SK-N-SH (cell line): ENCODE measurements at regions not wholly inside any gene's neighbourhood (a gene's known extent, or its start where the extent isn't known, plus 50 kb on each side); places are given as distances from the start of the nearest gene placed in this dataset.

Experiments
- CTCF ChIA-PET: fragments of 300-600, 350-600 bp; formaldehyde crosslinking; extraction: SDS; loops from one replicate; lab custom pipeline; 2021; lab: Yijun Ruan, JAX
- POLR2A ChIA-PET: fragments of 350-600 bp; sonication (Branson Sonifier 250); formaldehyde crosslinking; extraction: SDS; loops from one replicate; lab custom pipeline; 2020; ENCODE audit warnings: antibody characterized with exemption, inconsistent platforms; lab: Yijun Ruan, JAX
- DNase-seq: peaks from one replicate; pipeline ENCODE4 v3.0.0; 2012
- H2AFZ ChIP-seq: fragments of 200-600 bp; sonication (generic); 2 replicates; pipeline ENCODE4 v1.8.1; 2016; ENCODE audit warnings: antibody characterized with exemption, mild to moderate bottlenecking, low read depth
- H3F3A ChIP-seq: fragments of 200-600 bp; sonication (generic); replicated peaks from 2 replicates; pipeline ENCODE3; 2016; ENCODE audit warnings: antibody characterized with exemption, mild to moderate bottlenecking; ENCODE audit not compliant: insufficient read depth
- H3K27ac ChIP-seq, 2 experiments: fragments of 200-500 bp in 1 of 2; fragments of 200-600 bp in 1 of 2; sonication (Bioruptor generic) in 1 of 2; sonication (generic), shearing (Covaris generic) in 1 of 2; 2 replicates each; pipeline versions ENCODE4 v1.5.1 to v1.6.1; 2014 to 2016; ENCODE audit warnings: low read depth in 2 of 2, inconsistent platforms in 1 of 2, low read length in 1 of 2, mild to moderate bottlenecking in 1 of 2, mixed read lengths in 1 of 2
- H3K27me3 ChIP-seq: fragments of 200-600 bp; sonication (generic), shearing (Covaris generic); 2 replicates; pipeline ENCODE4 v1.6.1; 2016; ENCODE audit warnings: mixed run types; ENCODE audit not compliant: insufficient read depth
- H3K36me3 ChIP-seq, 2 experiments: fragments of 200-500 bp in 1 of 2; fragments of 200-600 bp in 1 of 2; sonication (Bioruptor generic) in 1 of 2; sonication (generic) in 1 of 2; replicated peaks in 1 of 2; 2 replicates each; pipeline versions ENCODE3 to v1.5.1; 2014 to 2016; ENCODE audit warnings: low read length in 1 of 2, mild to moderate bottlenecking in 1 of 2; ENCODE audit not compliant: insufficient read depth in 2 of 2, control insufficient read depth in 1 of 2
- H3K4me1 ChIP-seq, 2 experiments: fragments of 200-500 bp in 1 of 2; fragments of 200-600 bp in 1 of 2; sonication (Bioruptor generic) in 1 of 2; sonication (generic), shearing (Covaris generic) in 1 of 2; 2 replicates each; pipeline versions ENCODE4 v1.5.1 to v1.6.1; 2014 to 2016; ENCODE audit warnings: low read depth in 1 of 2, low read length in 1 of 2, mixed run types in 1 of 2; ENCODE audit not compliant: insufficient read depth in 2 of 2, control insufficient read depth in 1 of 2
- H3K4me2 ChIP-seq: fragments of 200-600 bp; sonication (generic), shearing (Covaris generic); 2 replicates; pipeline ENCODE4 v1.6.1; 2017; ENCODE audit warnings: mixed run types
- H3K4me3 ChIP-seq, 2 experiments: fragments of 200-500 bp in 1 of 2; fragments of 200-600 bp in 1 of 2; sonication (Bioruptor generic) in 1 of 2; sonication (generic), shearing (Covaris generic) in 1 of 2; 2 replicates each; pipeline versions ENCODE4 v1.5.1 to v1.8.1; 2014 to 2016; ENCODE audit warnings: low read depth in 2 of 2, inconsistent platforms in 1 of 2, low read length in 1 of 2, mild to moderate bottlenecking in 1 of 2, mixed read lengths in 1 of 2, moderate library complexity in 1 of 2
- H3K79me2 ChIP-seq: fragments of 200-600 bp; sonication (generic); 2 replicates; pipeline ENCODE4 v1.8.1; 2017; ENCODE audit warnings: mild to moderate bottlenecking; ENCODE audit not compliant: insufficient read depth
- H3K9ac ChIP-seq: fragments of 200-600 bp; sonication (generic); 2 replicates; pipeline ENCODE4 v1.6.1; 2017; ENCODE audit warnings: mixed run types
- H3K9me2 ChIP-seq: fragments of 200-600 bp; sonication (generic); 2 replicates; pipeline ENCODE4 v1.6.1; 2017; ENCODE audit warnings: mixed run types
- H3K9me3 ChIP-seq: fragments of 200-600 bp; sonication (generic); 2 replicates; pipeline ENCODE4 v1.6.1; 2017; ENCODE audit warnings: mixed run types, mild to moderate bottlenecking, moderate library complexity
- H4K20me1 ChIP-seq: fragments of 200-600 bp; sonication (generic); 2 replicates; pipeline ENCODE4 v1.6.1; 2017; ENCODE audit warnings: mild to moderate bottlenecking, mixed run types; ENCODE audit not compliant: insufficient read depth
- EZH2phosphoT487 ChIP-seq: fragments of 200-600 bp; sonication (generic); IDR thresholded peaks from 2 replicates; pipeline ENCODE4 v1.6.1; 2017; ENCODE audit warnings: low read depth, mixed run types, mild to moderate bottlenecking, antibody characterized with exemption, moderate library complexity, borderline replicate concordance
- FOSL2 ChIP-seq: IDR thresholded peaks from 2 replicates; pipeline ENCODE4 v1.4.0; 2012; ENCODE audit warnings: low read depth, mild to moderate bottlenecking, moderate library complexity, borderline replicate concordance
- FOXM1 ChIP-seq: IDR thresholded peaks from 2 replicates; pipeline ENCODE4 v1.4.0; 2012; ENCODE audit warnings: low read depth, mild to moderate bottlenecking
- GABPA ChIP-seq: IDR thresholded peaks from 2 replicates; pipeline ENCODE4 v1.4.0; 2012; ENCODE audit warnings: low read depth, mild to moderate bottlenecking
- GATA2 ChIP-seq: sonication (generic); formaldehyde crosslinking; IDR thresholded peaks from 2 replicates; pipeline ENCODE4 v1.5.0; 2020; ENCODE audit warnings: mild to moderate bottlenecking, missing genetic modification reagents
- MXI1 ChIP-seq: IDR thresholded peaks from 2 replicates; pipeline ENCODE4 v1.6.1; 2012; ENCODE audit warnings: mild to moderate bottlenecking, low read depth, low read length, improper control_type of control experiment
- RAD21 ChIP-seq: IDR thresholded peaks from 2 replicates; pipeline ENCODE4 v1.6.1; 2012; ENCODE audit warnings: mild to moderate bottlenecking, low read length
- RCOR1 ChIP-seq: fragments of 150-350 bp; IDR thresholded peaks from 2 replicates; pipeline ENCODE4 v1.6.1; 2017; ENCODE audit warnings: antibody characterized with exemption, low read length
- RFX5 ChIP-seq: IDR thresholded peaks from 2 replicates; pipeline ENCODE4 v1.6.1; 2012; ENCODE audit warnings: mild to moderate bottlenecking, improper control_type of control experiment, low read length
- TAF1 ChIP-seq: IDR thresholded peaks from 2 replicates; pipeline ENCODE4 v1.6.1; 2012; ENCODE audit warnings: low read depth, mild to moderate bottlenecking, low read length, moderate library complexity, borderline replicate concordance
- YY1 ChIP-seq: IDR thresholded peaks from 2 replicates; pipeline ENCODE4 v1.4.0; 2012; ENCODE audit warnings: low read depth, mild to moderate bottlenecking
- WGBS: methylation state at CpG from one replicate; pipeline ENCODE4 v1.1.6; 2017; ENCODE audit warnings: low lambda C conversion rate; 5-methylcytosine and 5-hydroxymethylcytosine counted together
- TF ChIP-seq, protein P1 (sequence below): IDR thresholded peaks from 2 replicates; pipeline ENCODE4 v1.4.0; 2012; ENCODE audit warnings: low read depth
- TF ChIP-seq, protein P2 (sequence below): IDR thresholded peaks from 2 replicates; pipeline ENCODE4; 2012
- TF ChIP-seq, protein P3 (sequence below): IDR thresholded peaks from 2 replicates; pipeline ENCODE4 v1.6.1; 2012; ENCODE audit warnings: mild to moderate bottlenecking, low read depth, low read length, moderate library complexity
- TF ChIP-seq, protein P4 (sequence below): IDR thresholded peaks from 2 replicates; pipeline ENCODE4 v1.4.0; 2012; ENCODE audit warnings: low read depth, borderline replicate concordance

DNA sequence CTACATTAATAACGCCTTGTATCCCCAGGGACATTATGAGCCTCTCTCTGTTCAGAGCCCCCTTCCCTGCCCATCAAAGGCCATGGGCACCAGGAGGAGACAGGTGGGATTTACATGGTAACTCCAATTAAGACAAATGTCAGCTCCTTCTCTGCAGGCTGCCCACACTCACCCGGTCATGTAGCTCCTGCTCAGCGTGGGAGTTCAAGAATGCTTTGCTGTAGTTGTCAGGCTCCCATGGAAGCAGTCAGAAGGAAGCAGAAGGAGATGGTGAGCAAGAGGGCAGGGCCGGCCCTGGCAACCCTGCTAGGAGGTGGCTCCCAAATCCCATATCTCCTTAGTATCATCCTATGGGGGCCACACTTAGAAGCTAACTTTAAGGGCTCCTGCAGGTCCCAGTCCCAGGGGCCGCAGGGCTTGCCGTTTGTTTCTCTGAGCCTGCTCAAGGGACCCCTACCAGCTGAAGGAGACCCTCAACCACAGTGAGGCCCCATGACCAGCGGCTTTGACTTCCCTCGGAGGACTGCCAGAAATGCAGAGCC is 218.4 kb upstream of the TLE3 start:
- H4K20me1 ChIP-seq: no peaks in the 10 kb centered on the region
- H3K4me1 ChIP-seq: peaks cover 6 to 32% of the 10 kb centered on the region in 2 experiments; a peak in 3 of 4 replicates
- no peak overlapping the region for H3K4me2 ChIP-seq
- H3K27me3 ChIP-seq: no peaks in the 10 kb centered on the region
- ChIA-PET POLR2A (interaction anchor here (0.6 kb wide), 1 partner anchor 211 kb away, joined by 3 read pairs; no protein-coding TSS in a partner anchor), CTCF (interaction anchor here (1.0 to 1.8 kb wide), 2 partner anchors 16 to 22 kb away, joined by 3 to 5 read pairs; no protein-coding TSS in a partner anchor)
- peaks cover 15% of the 10 kb centered on the region for H3F3A ChIP-seq
- no peak overlapping the region for H3K4me3 ChIP-seq
- no peaks in the 10 kb centered on the region for H3K9me2 ChIP-seq
- H2AFZ ChIP-seq: no peak overlapping the region
- no peaks in the 10 kb centered on the region for H3K36me3 ChIP-seq
- no peak for DNase-seq
- no peaks in the 10 kb centered on the region for H3K9me3 ChIP-seq
- TF ChIP-seq FOXM1: no peak
- no peak for TF ChIP-seq MXI1
- no peak for TF ChIP-seq RFX5
- TF ChIP-seq, protein P1, sequence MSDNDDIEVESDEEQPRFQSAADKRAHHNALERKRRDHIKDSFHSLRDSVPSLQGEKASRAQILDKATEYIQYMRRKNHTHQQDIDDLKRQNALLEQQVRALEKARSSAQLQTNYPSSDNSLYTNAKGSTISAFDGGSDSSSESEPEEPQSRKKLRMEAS: no peak
- TF ChIP-seq, protein P2, sequence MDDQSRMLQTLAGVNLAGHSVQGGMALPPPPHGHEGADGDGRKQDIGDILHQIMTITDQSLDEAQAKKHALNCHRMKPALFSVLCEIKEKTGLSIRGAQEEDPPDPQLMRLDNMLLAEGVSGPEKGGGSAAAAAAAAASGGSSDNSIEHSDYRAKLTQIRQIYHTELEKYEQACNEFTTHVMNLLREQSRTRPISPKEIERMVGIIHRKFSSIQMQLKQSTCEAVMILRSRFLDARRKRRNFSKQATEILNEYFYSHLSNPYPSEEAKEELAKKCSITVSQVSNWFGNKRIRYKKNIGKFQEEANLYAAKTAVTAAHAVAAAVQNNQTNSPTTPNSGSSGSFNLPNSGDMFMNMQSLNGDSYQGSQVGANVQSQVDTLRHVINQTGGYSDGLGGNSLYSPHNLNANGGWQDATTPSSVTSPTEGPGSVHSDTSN: no peak
- TF ChIP-seq, all 33 proteins: peak for 0
- WGBS: 97% methylated on average over 4 of the region's 8 CpGs
- no peak overlapping the region for H3K27ac ChIP-seq
- H3K9ac ChIP-seq: no peak overlapping the region
- H3K79me2 ChIP-seq: no peaks in the 10 kb centered on the region

DNA sequence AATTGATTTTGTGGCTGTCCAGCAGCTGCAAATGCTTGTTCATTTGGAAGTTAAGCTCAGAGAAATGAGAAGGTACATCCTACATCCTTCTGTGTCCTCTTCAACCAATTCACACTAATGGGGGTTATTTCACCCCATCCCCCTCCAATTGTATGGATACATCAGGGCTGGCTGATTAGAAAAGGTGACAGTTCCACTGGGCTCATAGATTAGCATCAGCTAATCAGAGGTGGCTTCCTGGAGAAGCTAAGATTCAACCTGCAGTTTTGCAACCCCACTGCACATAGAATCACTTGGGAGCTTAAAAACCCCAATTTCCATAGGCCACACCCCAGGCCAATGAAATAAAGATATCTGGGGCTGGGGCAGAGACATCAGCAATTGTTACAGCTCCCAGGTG is 217.7 kb upstream of the TLE3 start:
- Histone ChIP-seq H3K9me2 (no peaks in the 10 kb centered on the region), H3K4me2 (no peak overlapping the region), H3F3A (peaks cover 15% of the 10 kb centered on the region), H3K4me1 (peaks cover 6 to 28% of the 10 kb centered on the region in 2 experiments; a peak in 3 of 4 replicates), H3K79me2 (no peaks in the 10 kb centered on the region), H3K27ac (no peak overlapping the region), H3K4me3 (no peak overlapping the region), H2AFZ (no peak overlapping the region), H3K27me3 (no peaks in the 10 kb centered on the region), H3K9me3 (no peaks in the 10 kb centered on the region), H3K36me3 (no peaks in the 10 kb centered on the region), H4K20me1 (no peaks in the 10 kb centered on the region), H3K9ac (no peak overlapping the region)
- TF ChIP-seq, protein P3, sequence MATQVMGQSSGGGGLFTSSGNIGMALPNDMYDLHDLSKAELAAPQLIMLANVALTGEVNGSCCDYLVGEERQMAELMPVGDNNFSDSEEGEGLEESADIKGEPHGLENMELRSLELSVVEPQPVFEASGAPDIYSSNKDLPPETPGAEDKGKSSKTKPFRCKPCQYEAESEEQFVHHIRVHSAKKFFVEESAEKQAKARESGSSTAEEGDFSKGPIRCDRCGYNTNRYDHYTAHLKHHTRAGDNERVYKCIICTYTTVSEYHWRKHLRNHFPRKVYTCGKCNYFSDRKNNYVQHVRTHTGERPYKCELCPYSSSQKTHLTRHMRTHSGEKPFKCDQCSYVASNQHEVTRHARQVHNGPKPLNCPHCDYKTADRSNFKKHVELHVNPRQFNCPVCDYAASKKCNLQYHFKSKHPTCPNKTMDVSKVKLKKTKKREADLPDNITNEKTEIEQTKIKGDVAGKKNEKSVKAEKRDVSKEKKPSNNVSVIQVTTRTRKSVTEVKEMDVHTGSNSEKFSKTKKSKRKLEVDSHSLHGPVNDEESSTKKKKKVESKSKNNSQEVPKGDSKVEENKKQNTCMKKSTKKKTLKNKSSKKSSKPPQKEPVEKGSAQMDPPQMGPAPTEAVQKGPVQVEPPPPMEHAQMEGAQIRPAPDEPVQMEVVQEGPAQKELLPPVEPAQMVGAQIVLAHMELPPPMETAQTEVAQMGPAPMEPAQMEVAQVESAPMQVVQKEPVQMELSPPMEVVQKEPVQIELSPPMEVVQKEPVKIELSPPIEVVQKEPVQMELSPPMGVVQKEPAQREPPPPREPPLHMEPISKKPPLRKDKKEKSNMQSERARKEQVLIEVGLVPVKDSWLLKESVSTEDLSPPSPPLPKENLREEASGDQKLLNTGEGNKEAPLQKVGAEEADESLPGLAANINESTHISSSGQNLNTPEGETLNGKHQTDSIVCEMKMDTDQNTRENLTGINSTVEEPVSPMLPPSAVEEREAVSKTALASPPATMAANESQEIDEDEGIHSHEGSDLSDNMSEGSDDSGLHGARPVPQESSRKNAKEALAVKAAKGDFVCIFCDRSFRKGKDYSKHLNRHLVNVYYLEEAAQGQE: no peak
- TF ChIP-seq RAD21: no peak
- no peak for TF ChIP-seq RCOR1
- no peak for TF ChIP-seq TAF1
- no peak for TF ChIP-seq RFX5
- TF ChIP-seq, protein P2: no peak
- TF ChIP-seq MXI1: no peak
- TF ChIP-seq, protein P1: no peak
- TF ChIP-seq FOSL2: no peak
- no peak for TF ChIP-seq EZH2phosphoT487
- no peak for TF ChIP-seq GATA2 (CRISPR knock-in tag)
- TF ChIP-seq YY1: no peak
- TF ChIP-seq, protein P4, sequence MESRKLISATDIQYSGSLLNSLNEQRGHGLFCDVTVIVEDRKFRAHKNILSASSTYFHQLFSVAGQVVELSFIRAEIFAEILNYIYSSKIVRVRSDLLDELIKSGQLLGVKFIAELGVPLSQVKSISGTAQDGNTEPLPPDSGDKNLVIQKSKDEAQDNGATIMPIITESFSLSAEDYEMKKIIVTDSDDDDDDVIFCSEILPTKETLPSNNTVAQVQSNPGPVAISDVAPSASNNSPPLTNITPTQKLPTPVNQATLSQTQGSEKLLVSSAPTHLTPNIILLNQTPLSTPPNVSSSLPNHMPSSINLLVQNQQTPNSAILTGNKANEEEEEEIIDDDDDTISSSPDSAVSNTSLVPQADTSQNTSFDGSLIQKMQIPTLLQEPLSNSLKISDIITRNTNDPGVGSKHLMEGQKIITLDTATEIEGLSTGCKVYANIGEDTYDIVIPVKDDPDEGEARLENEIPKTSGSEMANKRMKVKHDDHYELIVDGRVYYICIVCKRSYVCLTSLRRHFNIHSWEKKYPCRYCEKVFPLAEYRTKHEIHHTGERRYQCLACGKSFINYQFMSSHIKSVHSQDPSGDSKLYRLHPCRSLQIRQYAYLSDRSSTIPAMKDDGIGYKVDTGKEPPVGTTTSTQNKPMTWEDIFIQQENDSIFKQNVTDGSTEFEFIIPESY: no peak
- no peak for TF ChIP-seq GABPA
- ChIA-PET CTCF (interaction anchor here (1.0 to 1.8 kb wide), 2 partner anchors 15 to 22 kb away, joined by 3 to 5 read pairs; no protein-coding TSS in a partner anchor), POLR2A (no interaction called here)
- DNase-seq: no peak
